GM21423 (cell line): ENCODE measurements at regions not wholly inside any gene's neighbourhood (a gene's known extent, or its start where the extent isn't known, plus 50 kb on each side); places are given as distances from the start of the nearest gene placed in this dataset.
"Not testable (repeated sequence)": the region's sequence is repeated elsewhere in the genome, so short reads cannot be mapped to it uniquely, and the experiment has no call there.

ENCODE experiments used
- ATAC-seq: cut with Tn5 transposase; IDR thresholded peaks from one replicate; pipeline ENCODE4 v1.9.1; 2021; ENCODE audit warnings: mild to moderate bottlenecking, moderate library complexity; ENCODE audit not compliant: unreplicated experiment

DNA sequence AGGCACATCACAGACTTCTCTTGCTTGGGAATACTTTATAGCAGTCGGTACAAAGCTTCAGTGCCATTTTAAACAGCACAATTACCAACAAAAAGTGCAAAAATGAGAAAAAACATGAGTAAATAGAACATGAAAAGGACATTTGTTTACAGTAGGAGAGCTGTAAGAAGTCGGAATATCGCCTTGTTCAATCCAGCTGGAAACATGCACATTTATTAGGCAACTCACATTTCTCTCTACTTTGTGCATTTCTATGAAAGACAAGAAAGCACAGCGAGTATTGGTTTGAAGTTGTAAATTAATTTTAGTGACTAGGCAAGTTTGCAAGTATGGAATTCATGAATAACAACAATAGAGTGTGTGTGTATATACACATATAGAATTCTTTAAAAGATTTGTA is 484.7 kb downstream of the DACH1 start:
- no peak for ATAC-seq

DNA sequence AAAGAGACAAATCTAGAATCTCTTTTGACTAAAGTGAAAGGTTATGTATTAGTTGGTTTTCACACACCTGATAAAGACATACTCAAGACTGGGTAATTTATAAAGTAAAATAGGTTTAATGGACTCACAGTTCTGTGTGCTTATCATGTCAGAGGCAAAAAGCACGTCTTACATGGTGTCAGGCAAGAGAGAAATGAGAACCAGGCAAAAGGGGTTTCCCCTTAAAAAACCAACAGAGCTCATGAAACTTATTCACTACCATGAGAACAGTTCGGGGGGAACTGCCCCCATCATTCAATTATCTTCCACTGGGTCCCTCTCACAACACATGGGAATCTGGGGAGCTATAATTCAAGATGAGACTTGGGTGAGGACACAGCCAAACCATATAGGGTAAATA is 486.8 kb downstream of the DACH1 start:
- ATAC-seq = no peak

DNA sequence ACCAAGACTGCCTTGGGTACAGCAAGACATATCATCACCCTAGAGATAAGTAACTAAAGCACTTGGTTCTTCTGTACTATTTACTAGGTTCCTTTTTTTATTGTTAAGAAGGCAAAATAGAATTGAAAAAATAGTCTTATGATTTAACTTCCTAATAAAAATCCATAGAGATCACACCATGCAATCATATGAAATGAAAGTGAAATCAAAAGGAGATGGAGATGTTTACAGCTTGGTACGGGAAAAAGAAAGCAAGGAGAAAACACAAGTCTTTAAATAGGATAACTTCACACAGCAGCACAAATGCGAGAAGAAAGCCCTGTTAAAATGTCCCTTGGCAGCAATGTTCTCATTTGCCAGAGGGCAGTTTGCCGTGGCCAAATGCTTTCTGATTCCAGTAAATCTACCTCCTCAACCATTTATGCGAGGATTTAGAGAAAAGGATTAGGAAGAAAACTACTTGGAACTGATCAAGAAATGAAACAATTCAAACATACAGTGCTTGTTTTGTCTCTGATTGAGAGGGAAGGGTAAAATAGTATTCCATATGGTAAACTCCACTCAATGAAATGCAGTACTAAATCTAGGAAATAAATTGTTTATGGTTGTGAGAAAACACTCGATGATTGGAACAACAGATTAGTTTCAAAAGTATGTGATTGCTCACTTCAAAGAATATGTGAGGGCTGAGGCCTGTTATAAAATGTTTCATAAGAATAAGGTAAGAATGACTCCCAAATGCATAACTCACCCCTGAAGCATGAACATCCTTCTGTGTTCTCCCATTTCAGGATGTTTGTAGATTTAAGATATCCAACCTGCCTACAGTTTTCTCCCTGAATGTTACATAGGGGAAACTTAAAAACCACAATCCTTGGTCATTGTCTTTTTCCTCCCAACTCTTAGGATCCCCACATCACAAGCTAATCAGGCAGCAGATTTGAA is 487.8 kb downstream of the DACH1 start:
- ATAC-seq = no peak

DNA sequence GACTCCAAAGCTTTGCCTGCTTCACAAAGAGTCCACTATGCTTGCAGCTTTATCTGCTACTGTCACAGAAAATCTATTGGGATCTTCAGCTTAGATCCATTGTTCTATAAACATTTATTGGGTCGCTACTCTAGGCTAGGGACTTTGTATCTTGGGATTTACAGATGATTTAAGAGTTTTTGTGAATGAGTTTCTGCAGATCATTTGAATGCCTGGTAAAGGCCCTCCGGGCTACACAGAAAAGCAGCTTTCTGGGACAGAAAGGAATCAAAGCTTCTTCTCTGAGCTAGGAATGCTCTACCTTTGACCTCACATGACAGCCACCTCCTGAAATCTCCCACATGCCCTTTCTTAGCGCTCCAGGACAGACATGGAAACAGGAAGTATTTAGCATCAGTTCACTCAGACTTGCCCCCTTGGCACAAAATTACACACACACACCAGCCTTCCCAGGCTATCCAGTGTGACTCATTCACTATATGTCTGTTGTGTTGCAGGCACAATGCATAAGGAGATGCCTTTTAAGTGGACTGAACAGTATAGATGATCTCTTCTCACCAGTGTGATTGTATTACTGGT is 492.4 kb downstream of the DACH1 start:
- ATAC-seq = no peak

DNA sequence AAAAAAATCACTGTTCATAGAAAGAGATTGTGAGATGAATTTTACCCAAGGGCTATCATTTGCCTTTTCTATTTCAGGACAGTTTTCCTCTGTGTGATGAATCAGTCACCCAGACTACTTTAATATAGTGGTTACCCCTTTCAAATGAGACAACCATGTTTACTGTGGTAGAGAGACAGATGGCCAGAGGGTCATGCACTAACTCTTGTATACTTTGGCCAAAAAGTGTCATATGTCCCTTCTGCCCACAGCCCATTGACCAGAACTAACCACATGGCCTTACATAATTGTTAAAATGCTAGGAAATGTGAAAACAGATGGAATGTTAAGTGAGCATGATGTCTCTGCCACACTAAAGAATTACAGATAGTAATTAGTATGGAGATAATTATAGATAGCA is 498.7 kb downstream of the DACH1 start:
- no peak for ATAC-seq

DNA sequence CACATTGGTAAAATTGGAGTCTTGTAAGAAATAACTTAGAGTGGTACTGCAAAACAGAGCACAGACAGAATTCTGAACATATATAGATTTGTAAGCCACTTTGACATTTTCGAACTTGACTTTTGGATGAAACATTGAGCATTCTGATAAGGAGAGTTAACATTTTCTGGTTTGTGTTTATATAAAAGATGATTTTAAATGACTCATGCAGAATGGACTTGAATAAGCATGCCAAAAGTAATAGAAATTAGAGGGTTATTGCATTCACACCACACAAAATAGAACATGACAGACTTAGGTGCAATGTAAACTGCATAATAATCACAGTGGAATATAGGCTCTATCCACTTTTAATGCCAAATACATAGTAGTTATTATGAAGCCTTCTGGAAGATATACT is 507.0 kb downstream of the DACH1 start:
- ATAC-seq = no peak

DNA sequence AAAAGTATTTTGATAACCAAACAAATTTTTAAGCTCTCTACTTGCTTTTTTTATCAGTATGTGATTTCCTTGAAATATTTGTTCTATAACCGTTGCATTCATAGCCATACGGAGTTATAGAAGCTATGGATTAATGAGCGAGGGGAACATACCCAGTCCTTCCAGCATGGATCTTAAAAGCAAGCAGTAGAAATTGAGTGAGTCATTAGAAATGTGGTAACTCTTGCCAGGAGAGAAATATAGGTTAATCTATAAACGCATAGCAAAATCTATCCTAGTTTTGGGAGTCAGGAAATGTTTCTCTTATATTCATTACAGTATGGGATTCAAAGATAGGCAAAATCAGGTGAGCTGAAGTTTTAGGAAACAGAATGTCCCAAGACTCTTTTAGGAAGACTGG is 507.4 kb downstream of the DACH1 start:
- ATAC-seq = no peak

DNA sequence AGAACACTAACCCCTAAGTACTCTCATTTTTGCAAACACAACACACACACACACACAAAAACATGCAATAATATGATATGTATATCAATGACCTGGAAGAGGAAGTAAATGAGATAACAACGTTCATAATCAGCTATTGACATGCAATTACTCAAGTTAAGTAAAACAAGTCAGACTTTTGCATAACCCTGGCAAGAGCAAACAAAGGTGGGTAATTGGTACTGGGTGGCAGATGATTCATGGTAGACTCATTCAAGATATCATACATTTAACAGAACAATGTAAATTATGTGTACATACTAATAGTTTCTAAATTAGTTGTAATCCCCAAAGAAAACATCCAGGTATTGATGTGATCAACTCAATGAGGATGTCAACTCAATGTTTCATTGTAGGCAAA is 508.8 kb downstream of the DACH1 start:
- ATAC-seq = no peak

DNA sequence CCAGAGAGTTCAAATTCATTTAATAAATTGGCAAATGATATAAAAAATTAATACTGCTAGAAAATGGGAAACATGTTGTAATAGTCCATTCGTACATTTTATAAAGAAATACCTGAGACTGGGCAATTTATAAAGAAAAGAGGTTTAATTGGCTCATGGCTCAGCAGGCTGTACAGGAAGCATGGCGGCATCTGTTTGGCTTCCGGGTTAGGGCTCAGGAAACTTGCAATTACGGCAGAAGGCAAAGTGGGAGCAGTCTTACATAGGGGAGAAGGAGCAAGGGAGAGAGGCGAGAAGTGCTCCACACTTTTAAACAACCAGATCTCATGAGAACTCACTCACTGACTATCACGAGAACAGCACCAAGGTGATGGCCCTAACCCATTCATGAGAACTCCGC is 512.0 kb downstream of the DACH1 start:
- no peak for ATAC-seq

DNA sequence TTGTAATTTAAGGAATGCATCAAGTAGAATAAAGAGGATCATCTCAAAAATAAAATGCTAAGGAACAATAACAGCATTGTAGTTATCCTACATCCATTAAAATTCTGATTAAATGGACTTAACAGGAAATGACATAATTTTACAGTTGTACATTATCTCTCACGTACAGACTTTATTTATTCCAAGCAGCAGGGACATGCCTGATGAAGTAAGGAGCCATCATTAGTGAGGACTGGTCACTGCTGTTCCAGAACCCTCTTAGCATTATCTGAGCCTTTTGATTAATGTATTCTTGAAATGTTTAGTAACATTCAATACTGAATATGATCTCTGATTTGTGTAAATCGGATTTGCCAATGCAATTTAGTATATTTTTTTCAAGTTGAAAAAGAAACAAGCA is 516.1 kb downstream of the DACH1 start:
- no peak for ATAC-seq

DNA sequence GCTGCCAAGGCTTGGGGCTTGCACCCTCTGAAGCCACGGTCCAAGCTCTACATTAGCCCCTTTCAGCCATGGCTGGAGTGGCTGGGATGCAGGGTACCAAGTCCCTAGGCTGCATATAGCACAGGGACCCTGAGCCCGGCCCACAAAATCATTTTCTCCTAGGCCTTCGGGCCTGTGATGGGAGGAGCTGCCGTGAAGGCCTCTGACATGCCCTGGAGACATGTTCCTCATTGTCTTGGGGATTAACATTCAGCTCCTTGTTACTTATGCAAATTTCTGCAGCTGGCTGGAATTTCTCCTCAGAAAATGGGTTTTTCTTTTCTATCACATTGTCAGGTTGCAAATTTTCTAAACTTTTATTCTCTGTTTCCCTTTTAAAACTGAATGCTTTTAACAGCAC is 521.1 kb downstream of the DACH1 start:
- not testable (repeated sequence) for ATAC-seq

DNA sequence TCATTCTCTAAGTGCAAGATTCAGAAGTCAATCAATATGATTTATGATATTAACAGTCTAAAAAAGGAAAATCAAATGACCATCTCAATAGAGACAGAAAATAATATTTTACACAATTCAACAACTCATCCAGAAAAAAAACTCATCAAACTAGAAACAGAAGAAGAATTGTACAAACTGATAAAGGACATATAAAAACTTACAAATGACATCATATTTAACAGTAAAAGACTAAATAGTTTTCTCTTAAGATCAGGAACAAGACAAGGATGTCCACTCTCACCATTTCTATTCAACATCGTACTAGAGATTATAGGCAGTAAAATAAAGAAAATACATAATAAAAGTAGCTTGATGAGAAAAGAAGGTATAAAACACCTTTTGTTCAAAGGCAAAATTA is 527.3 kb downstream of the DACH1 start:
- no peak for ATAC-seq

DNA sequence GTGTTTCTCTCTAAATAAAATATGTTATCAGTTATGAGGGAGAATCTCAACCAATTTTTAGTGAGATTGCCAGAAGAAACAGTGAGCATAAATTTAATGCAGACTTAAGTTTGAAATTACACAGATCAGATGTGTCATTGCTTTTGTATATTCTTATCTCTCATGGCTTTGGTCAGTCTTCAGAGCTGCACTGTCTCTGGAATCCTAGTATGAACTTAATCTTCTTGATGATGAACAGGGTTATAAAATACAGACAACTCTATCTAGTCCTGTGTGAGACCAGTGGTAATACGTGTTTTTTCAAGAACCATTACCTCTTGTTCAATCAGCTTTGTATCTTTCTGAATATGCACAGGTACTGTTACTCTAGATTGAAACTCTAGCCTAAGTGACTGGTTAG is 528.0 kb downstream of the DACH1 start:
- no peak for ATAC-seq

DNA sequence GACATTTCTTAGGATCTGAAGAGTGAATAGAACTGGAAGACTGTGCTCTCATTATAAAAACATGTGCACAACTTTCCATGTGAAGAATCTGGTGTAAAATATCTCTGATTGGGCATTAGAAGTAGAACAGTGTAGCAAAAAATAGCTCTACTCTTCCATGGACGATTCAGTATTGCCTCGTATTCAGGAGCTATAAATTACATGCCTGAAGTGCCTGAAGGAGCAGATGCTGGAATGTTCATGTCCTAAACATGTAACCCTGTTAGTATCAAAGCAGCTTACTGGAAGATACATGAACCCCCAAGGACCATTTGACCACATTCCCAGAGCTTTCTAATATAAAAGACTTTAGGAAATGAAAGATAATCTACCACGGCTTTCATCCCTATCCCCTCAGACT is 528.9 kb downstream of the DACH1 start:
- no peak for ATAC-seq

DNA sequence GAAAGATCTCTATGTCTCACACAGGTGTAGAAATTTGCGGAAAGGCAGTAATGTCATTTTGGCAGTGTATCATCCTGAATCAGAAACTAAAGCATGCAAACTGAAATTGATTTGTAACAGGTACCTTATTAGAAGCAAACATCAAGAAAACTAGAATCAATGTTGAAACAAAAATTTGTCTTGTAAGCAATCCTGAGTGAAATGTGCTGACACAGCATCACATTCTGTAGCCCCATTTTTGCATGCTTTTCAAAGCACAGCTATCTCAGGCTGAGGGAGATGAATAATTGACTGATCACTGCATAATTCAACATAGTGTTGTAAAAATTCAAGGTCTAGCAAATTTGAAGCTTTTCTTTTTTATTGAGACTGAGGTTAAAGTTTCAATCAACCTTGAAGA is 539.7 kb downstream of the DACH1 start:
- ATAC-seq = no peak

DNA sequence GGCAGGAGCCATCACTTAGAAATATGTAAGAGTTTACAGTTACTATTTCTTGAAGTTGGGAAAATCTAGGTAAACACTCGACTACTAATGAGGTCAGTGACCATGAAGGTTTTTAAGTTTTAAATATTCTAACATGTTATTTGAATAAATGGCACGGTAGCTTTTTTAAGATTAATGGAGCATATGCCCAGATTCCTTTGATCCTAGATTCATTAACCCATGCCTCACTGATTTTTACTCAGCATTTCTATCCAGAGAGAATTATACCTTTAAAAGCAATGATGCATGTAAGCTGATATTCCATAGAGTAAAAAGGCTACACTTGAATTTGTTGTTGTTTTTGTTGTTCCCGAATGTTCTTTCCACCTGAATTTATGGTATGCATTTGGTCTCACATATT is 541.4 kb downstream of the DACH1 start:
- no peak for ATAC-seq

DNA sequence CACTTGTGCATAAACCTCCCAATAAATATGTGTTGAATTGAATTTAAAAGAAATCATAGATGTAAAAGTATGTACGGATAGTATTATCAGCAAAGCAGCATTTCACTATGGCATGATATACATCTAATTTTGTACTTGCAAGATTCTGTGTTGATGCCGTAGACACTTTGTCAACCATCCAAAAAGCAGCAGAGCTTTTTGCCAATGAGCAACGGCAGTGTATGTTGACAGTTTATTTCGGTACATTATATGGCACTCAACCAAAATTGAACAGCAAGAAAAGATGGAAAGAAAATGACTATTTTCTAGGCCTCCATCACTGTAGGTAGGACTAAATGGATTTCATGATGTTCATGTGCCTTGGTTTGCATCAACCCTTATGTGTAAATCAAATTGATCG is 543.7 kb downstream of the DACH1 start:
- ATAC-seq = no peak

DNA sequence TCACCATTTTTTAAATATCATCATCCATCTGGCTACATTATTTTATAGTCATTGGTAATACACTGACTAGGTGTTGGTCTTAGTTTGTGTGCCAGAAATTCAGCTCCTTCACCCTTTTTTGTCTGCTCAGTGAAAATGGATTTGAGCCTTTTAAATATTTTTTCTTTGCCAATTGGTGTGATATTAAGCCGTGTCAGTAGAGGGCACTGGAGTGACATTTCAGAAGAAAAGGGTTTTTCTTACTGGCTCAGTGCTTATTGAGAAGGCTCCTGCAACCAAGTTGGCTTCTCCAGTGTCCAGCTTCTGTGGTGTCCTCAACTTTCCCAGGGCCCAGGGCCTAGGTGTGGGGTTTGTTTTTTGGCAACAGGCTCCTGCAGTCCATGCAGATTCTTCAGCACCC is 546.6 kb downstream of the DACH1 start:
- no peak for ATAC-seq

DNA sequence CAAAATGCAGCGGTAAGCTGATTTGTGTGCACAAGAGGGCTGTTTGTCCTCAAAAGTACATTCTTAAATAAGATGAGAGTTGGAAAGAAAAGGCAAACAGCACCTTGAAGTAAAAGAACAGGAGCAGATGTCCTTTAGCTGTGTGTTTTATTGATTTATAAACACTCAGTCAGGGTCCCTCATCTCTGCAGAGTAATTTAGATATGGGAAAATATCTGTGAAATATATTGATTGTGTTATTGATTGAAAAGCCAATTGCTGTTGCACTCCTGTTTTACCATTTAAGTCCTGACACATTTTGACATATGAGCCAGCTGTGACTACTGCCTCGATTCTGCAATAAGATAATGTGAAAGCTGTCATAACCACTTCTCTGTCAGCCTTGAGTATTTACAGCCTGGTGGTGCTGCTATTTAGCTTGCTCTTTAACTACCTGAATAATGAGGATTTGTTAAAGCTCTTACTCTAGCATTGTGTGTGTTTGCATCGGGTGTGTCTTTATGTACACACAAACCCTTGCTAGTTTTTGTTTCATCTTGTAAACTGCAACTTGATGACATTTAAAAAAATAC is 550.1 kb downstream of the DACH1 start:
- ATAC-seq = no peak

DNA sequence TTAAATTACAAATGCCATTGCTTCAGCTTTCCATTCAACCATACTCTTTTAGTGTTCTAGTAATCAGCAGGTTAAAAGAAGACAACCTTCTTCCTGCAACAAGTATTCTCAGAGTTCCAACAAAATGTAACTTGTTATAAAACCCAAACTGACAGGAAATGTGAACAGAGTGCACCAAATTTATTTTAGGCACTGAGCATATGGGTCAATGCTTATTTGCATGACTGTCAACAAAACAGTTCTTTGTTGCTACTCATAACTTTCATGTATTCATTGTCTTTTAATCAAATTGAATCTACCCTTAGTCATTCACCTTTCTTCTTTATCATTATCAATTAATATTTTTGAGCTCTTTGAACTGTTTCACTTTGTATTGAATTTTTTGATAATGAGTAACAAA is 554.1 kb downstream of the DACH1 start:
- no peak for ATAC-seq

DNA sequence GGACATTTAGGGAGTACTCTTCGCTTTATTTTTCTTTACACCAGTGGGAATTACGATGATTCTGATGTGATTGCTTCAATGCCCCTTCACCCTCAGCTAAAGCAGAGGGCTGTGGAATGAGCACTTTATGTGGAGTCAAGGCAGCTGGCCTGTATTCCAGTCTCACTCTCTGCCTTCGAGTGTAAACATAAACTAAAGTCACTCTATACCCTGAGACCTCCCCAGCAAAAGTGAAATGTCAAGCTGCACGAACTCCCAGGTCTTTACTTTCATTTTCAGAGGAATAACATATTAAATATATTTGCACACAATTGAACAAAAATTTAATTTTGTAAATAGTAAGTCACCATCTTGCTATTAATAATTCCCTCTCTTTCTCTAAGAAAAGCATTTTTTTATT is 557.1 kb downstream of the DACH1 start:
- ATAC-seq = no peak

DNA sequence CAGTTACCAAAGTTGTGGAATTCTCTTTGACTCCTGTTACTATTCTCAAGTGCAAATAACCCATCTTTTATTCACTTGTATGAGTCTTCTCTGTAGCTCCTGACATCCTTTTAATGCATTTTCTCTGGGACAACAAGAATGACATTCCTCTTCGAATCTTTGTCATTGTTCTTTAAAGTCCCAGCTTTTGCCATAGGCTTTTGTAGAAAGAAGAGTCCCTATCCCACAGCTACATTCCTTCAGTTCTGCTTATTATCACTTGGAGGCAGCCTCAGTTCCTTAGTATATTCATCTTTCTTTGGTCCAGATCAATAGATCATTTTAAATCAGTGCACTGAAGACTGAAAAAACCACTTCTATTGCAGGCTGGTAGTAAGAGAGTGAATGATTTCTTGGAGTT is 560.2 kb downstream of the DACH1 start:
- ATAC-seq = no peak
